CD4-positive, CD25-positive, alpha-beta regulatory T cell (primary cell): ENCODE measurements at regions not wholly inside any gene's neighbourhood (a gene's known extent, or its start where the extent isn't known, plus 50 kb on each side); places are given as distances from the start of the nearest gene placed in this dataset.

Experiments
- ATAC-seq, 2 donors: fragments of 150-1000 bp; cut with Tn5 transposase; one replicate each; pipeline ENCODE4 v1.10.0; 2021; ENCODE audit warnings: low read depth in 2 of 2, moderate number of reproducible peaks in 2 of 2, moderate library complexity in 1 of 2
- DNase-seq, 3 donors: peaks; one replicate each; pipeline versions ENCODE4 v3.0.0 to v3.0.0-alpha.2; 2012 to 2022; ENCODE audit warnings: mixed read lengths in 1 of 3
- H3K27ac ChIP-seq: one replicate; pipeline ENCODE4 v1.7.0; 2013; ENCODE audit warnings: mild to moderate bottlenecking, low read length; ENCODE audit not compliant: insufficient read depth, poor library complexity, severe bottlenecking
- H3K27me3 ChIP-seq: one replicate; pipeline ENCODE4 v1.7.0; 2013; ENCODE audit warnings: low read length; ENCODE audit not compliant: control insufficient read depth, insufficient read depth
- H3K36me3 ChIP-seq: one replicate; pipeline ENCODE4 v1.7.0; 2013; ENCODE audit warnings: mild to moderate bottlenecking, low read length, moderate library complexity; ENCODE audit not compliant: control insufficient read depth, insufficient read depth
- H3K4me1 ChIP-seq: 2 replicates; pipeline ENCODE4 v1.7.0; 2013; ENCODE audit warnings: mild to moderate bottlenecking, low read length; ENCODE audit not compliant: insufficient read depth, control insufficient read depth, poor library complexity, severe bottlenecking
- H3K4me3 ChIP-seq: one replicate; pipeline ENCODE4 v1.7.0; 2013; ENCODE audit warnings: low read depth, mild to moderate bottlenecking, low read length, moderate library complexity
- H3K9me3 ChIP-seq, 2 experiments: 1 replicate in 1 of 2; 2 replicates in 1 of 2; pipeline ENCODE4 v1.7.0; 2013; ENCODE audit warnings: low read length in 2 of 2, mild to moderate bottlenecking in 1 of 2, moderate library complexity in 1 of 2; ENCODE audit not compliant: control insufficient read depth in 2 of 2
- H3K27ac Mint-ChIP-seq, 3 donors: one replicate each; pipeline ENCODE4 v1.8.0; 2020 to 2022; ENCODE audit warnings: mild to moderate bottlenecking in 3 of 3, mixed read lengths in 3 of 3, moderate library complexity in 2 of 3
- H3K27me3 Mint-ChIP-seq: one replicate; pipeline ENCODE4 v1.8.0; 2022; ENCODE audit warnings: mild to moderate bottlenecking, mixed read lengths
- H3K36me3 Mint-ChIP-seq: one replicate; pipeline ENCODE4 v1.8.0; 2020; ENCODE audit warnings: mixed read lengths
- H3K4me1 Mint-ChIP-seq, 4 donors: one replicate each; pipeline ENCODE4 v1.8.0; 2020 to 2022; ENCODE audit warnings: mixed read lengths in 4 of 4, mild to moderate bottlenecking in 1 of 4
- H3K4me3 Mint-ChIP-seq, 4 donors: one replicate each; pipeline ENCODE4 v1.8.0; 2020 to 2022; ENCODE audit warnings: mild to moderate bottlenecking in 4 of 4, mixed read lengths in 4 of 4, moderate library complexity in 3 of 4
- H3K9me3 Mint-ChIP-seq, 7 donors: one replicate each; pipeline ENCODE4 v1.8.0; 2020 to 2022; ENCODE audit warnings: mixed read lengths in 7 of 7, mild to moderate bottlenecking in 3 of 7, moderate library complexity in 2 of 7

GRCh38 chr6:133159255-133159795 lies 81.8 kb upstream of the EYA4 start:
- H3K9me3 ChIP-seq: no peaks in the 10 kb centered on the region
- H3K27ac ChIP-seq: no peak overlapping the region
- no peaks in the 10 kb centered on the region for H3K27me3 ChIP-seq
- DNase-seq (no peak), ATAC-seq (no peak)
- no peaks in the 10 kb centered on the region for H3K36me3 ChIP-seq
- no peaks in the 10 kb centered on the region for H3K4me1 ChIP-seq
- Mint-ChIP-seq H3K4me1 (no peaks in the 10 kb centered on the region), H3K27me3 (no peaks in the 10 kb centered on the region), H3K27ac (no peak overlapping the region), H3K9me3 (peaks cover 0 to 3% (median 0%) of the 10 kb centered on the region in 7 donors), H3K36me3 (no peaks in the 10 kb centered on the region), H3K4me3 (no peak overlapping the region)
- H3K4me3 ChIP-seq: no peak overlapping the region

GRCh38 chr6:133160536-133160935 lies 80.6 kb upstream of the EYA4 start:
- Mint-ChIP-seq H3K36me3 (no peaks in the 10 kb centered on the region), H3K27me3 (no peaks in the 10 kb centered on the region), H3K4me1 (no peaks in the 10 kb centered on the region), H3K4me3 (no peak overlapping the region), H3K9me3 (peaks cover 0 to 3% (median 1%) of the 10 kb centered on the region in 7 donors), H3K27ac (no peak overlapping the region)
- ATAC-seq (no peak), DNase-seq (no peak)
- no peaks in the 10 kb centered on the region for H3K9me3 ChIP-seq
- no peaks in the 10 kb centered on the region for H3K27me3 ChIP-seq
- H3K36me3 ChIP-seq: no peaks in the 10 kb centered on the region
- no peak overlapping the region for H3K27ac ChIP-seq
- no peak overlapping the region for H3K4me3 ChIP-seq
- H3K4me1 ChIP-seq: no peaks in the 10 kb centered on the region

GRCh38 chr6:133165235-133165634 lies 75.9 kb upstream of the EYA4 start:
- no peak overlapping the region for H3K4me3 ChIP-seq
- H3K36me3 ChIP-seq: no peaks in the 10 kb centered on the region
- no peak overlapping the region for H3K27ac ChIP-seq
- Mint-ChIP-seq H3K9me3 (peaks cover 0 to 1% (median 0%) of the 10 kb centered on the region in 7 donors), H3K4me1 (no peaks in the 10 kb centered on the region), H3K4me3 (no peak overlapping the region), H3K36me3 (no peaks in the 10 kb centered on the region), H3K27me3 (no peaks in the 10 kb centered on the region), H3K27ac (peak overlapping the region in 1 of 3 donors; percentile 14)
- no peak for DNase-seq
- ATAC-seq: no peak
- no peaks in the 10 kb centered on the region for H3K27me3 ChIP-seq
- no peaks in the 10 kb centered on the region for H3K4me1 ChIP-seq
- H3K9me3 ChIP-seq: no peaks in the 10 kb centered on the region

- no peaks in the 10 kb centered on the region for H3K4me1 Mint-ChIP-seq
- Histone ChIP-seq H3K36me3 (no peaks in the 10 kb centered on the region), H3K4me3 (no peak overlapping the region), H3K9me3 (no peaks in the 10 kb centered on the region), H3K4me1 (no peaks in the 10 kb centered on the region), H3K27ac (no peak overlapping the region), H3K27me3 (no peaks in the 10 kb centered on the region)
- no peak for DNase-seq
- no peaks in the 10 kb centered on the region for H3K36me3 Mint-ChIP-seq
- peaks cover 0 to 1% (median 0%) of the 10 kb centered on the region in 7 donors for H3K9me3 Mint-ChIP-seq
- no peak for ATAC-seq
- H3K27ac Mint-ChIP-seq: no peak overlapping the region
- no peaks in the 10 kb centered on the region for H3K27me3 Mint-ChIP-seq
- no peak overlapping the region for H3K4me3 Mint-ChIP-seq
Measured at GRCh38 chr6:133166766-133167165, 74.4 kb upstream of the EYA4 start.

- H3K4me3 Mint-ChIP-seq: no peak overlapping the region
- no peaks in the 10 kb centered on the region for H3K36me3 Mint-ChIP-seq
- H3K9me3 Mint-ChIP-seq: peaks cover 0 to 3% (median 1%) of the 10 kb centered on the region in 7 donors
- no peaks in the 10 kb centered on the region for H3K36me3 ChIP-seq
- no peaks in the 10 kb centered on the region for H3K4me1 Mint-ChIP-seq
- H3K4me3 ChIP-seq: no peak overlapping the region
- H3K9me3 ChIP-seq: no peaks in the 10 kb centered on the region
- no peak overlapping the region for H3K27ac Mint-ChIP-seq
- no peaks in the 10 kb centered on the region for H3K27me3 Mint-ChIP-seq
- H3K4me1 ChIP-seq: no peaks in the 10 kb centered on the region
- DNase-seq (no peak), ATAC-seq (no peak)
- H3K27me3 ChIP-seq: no peaks in the 10 kb centered on the region
- H3K27ac ChIP-seq: no peak overlapping the region
Measured at GRCh38 chr6:133169901-133170300, 71.3 kb upstream of the EYA4 start.

- no peaks in the 10 kb centered on the region for H3K27me3 ChIP-seq
- ATAC-seq: no peak
- no peaks in the 10 kb centered on the region for H3K4me1 Mint-ChIP-seq
Measured at GRCh38 chr6:133170602-133171001, 70.6 kb upstream of the EYA4 start.

GRCh38 chr6:133171989-133172604 lies 69.1 kb upstream of the EYA4 start:
- H3K27ac ChIP-seq: no peak overlapping the region
- Mint-ChIP-seq H3K4me1 (no peaks in the 10 kb centered on the region), H3K4me3 (no peak overlapping the region), H3K27me3 (no peaks in the 10 kb centered on the region), H3K36me3 (no peaks in the 10 kb centered on the region), H3K9me3 (peaks cover 0 to 4% (median 0%) of the 10 kb centered on the region in 7 donors), H3K27ac (no peak overlapping the region)
- no peaks in the 10 kb centered on the region for H3K36me3 ChIP-seq
- H3K27me3 ChIP-seq: no peaks in the 10 kb centered on the region
- DNase-seq (no peak), ATAC-seq (no peak)
- no peaks in the 10 kb centered on the region for H3K4me1 ChIP-seq
- H3K4me3 ChIP-seq: no peak overlapping the region
- no peaks in the 10 kb centered on the region for H3K9me3 ChIP-seq

More at GRCh38 chr6:133170602-133171001, 70.6 kb upstream of the EYA4 start:
- H3K36me3 Mint-ChIP-seq: no peaks in the 10 kb centered on the region
- H3K9me3 Mint-ChIP-seq: peaks cover 0 to 4% (median 0%) of the 10 kb centered on the region in 7 donors
- no peaks in the 10 kb centered on the region for H3K36me3 ChIP-seq
- H3K27me3 Mint-ChIP-seq: no peaks in the 10 kb centered on the region
- no peak overlapping the region for H3K4me3 Mint-ChIP-seq
- no peak overlapping the region for H3K27ac Mint-ChIP-seq
- no peak overlapping the region for H3K27ac ChIP-seq
- H3K4me1 ChIP-seq: no peaks in the 10 kb centered on the region
- no peak overlapping the region for H3K4me3 ChIP-seq
- no peak for DNase-seq
- H3K9me3 ChIP-seq: no peaks in the 10 kb centered on the region

- no peaks in the 10 kb centered on the region for H3K27me3 Mint-ChIP-seq
- no peaks in the 10 kb centered on the region for H3K27me3 ChIP-seq
- H3K4me1 ChIP-seq: no peaks in the 10 kb centered on the region
- no peaks in the 10 kb centered on the region for H3K36me3 ChIP-seq
- ATAC-seq (peak in 1 of 2 donors; percentile 31), DNase-seq (no peak)
- no peaks in the 10 kb centered on the region for H3K9me3 ChIP-seq
- peaks cover 0 to 4% (median 0%) of the 10 kb centered on the region in 7 donors for H3K9me3 Mint-ChIP-seq
- no peaks in the 10 kb centered on the region for H3K4me1 Mint-ChIP-seq
- no peak overlapping the region for H3K27ac Mint-ChIP-seq
- no peaks in the 10 kb centered on the region for H3K36me3 Mint-ChIP-seq
- no peak overlapping the region for H3K4me3 ChIP-seq
- no peak overlapping the region for H3K27ac ChIP-seq
- H3K4me3 Mint-ChIP-seq: no peak overlapping the region
Measured at GRCh38 chr6:133173276-133173675, 67.9 kb upstream of the EYA4 start.
